MCF 10A (cell line): ENCODE measurements at regions not wholly inside any gene's neighbourhood (a gene's known extent, or its start where the extent isn't known, plus 50 kb on each side); places are given as distances from the start of the nearest gene placed in this dataset.
A peak's percentile ranks its signal among the peaks of the same experiment; 100 is the strongest.

Source experiments
- BruUV-seq: library from RNA; stranded (reverse); fragments of 400-500 nt; replicated peaks from 2 replicates; lab custom pipeline; 2021; lab: Mats Ljungman, UMichigan
- CTCF ChIA-PET: fragments of 300-600 bp; sonication (Branson Sonifier 250); formaldehyde crosslinking; extraction: SDS; loops from one replicate; lab custom pipeline; 2021; ENCODE audit warnings: antibody characterized with exemption, inconsistent platforms; lab: Yijun Ruan, JAX
- POLR2A ChIA-PET: fragments of 300-600, 350-650 bp; sonication (Branson Sonifier 250); formaldehyde crosslinking; extraction: SDS; loops from one replicate; lab custom pipeline; 2020; ENCODE audit warnings: antibody characterized with exemption, inconsistent platforms; lab: Yijun Ruan, JAX
- DNase-seq: peaks from one replicate; pipeline ENCODE4 v3.0.0-alpha.2; 2018; ENCODE audit not compliant: unreplicated experiment
- H3K27ac Mint-ChIP-seq: one replicate; pipeline ENCODE4 v1.8.0; 2022; ENCODE audit warnings: mild to moderate bottlenecking, low read depth, mixed read lengths; ENCODE audit not compliant: unreplicated experiment
- H3K27me3 Mint-ChIP-seq: one replicate; pipeline ENCODE4 v1.8.0; 2022; ENCODE audit warnings: mixed read lengths; ENCODE audit not compliant: insufficient read depth, unreplicated experiment
- H3K36me3 Mint-ChIP-seq: one replicate; pipeline ENCODE4 v1.8.0; 2022; ENCODE audit warnings: mild to moderate bottlenecking, moderate library complexity, mixed read lengths; ENCODE audit not compliant: insufficient read depth, unreplicated experiment
- H3K4me1 Mint-ChIP-seq: one replicate; pipeline ENCODE4 v1.8.0; 2022; ENCODE audit warnings: mixed read lengths; ENCODE audit not compliant: insufficient read depth, unreplicated experiment
- H3K4me3 Mint-ChIP-seq: one replicate; pipeline ENCODE4 v1.8.0; 2022; ENCODE audit warnings: mild to moderate bottlenecking, moderate library complexity, mixed read lengths; ENCODE audit not compliant: unreplicated experiment
- H3K9me3 Mint-ChIP-seq: one replicate; pipeline ENCODE4 v1.8.0; 2022; ENCODE audit warnings: mixed read lengths; ENCODE audit not compliant: unreplicated experiment
- CTCF ChIP-seq: fragments of 200-600 bp; IDR thresholded peaks from one replicate; pipeline ENCODE4 v1.8.0; 2022; ENCODE audit warnings: antibody characterized with exemption, mild to moderate bottlenecking; ENCODE audit not compliant: unreplicated experiment
- intact Hi-C: fragments of 100-400 bp; cut with micrococcal nuclease; formaldehyde crosslinking; loops from 2 replicates; pipeline ENCODE4 v1.14.1; 2022

DNA sequence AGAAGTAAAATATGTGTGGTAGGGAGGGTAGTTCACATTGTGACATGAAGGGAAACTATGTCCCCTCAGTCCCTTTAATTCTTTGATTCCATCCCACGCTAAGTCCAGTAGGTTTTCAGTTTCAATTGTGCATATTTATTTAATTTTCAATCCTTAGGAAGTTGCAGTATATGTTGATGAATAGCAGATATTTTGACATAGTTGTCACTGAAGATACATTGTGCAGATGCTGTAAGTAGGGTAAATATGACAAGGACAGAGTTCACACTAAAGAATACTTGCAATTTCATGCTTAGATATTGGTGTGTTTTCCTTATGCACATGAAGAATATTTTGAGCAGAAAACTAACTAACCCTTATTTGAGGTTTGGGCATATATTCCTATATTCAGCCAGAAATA lies 595.4 kb upstream of the MIR17HG start:
- Mint-ChIP-seq H3K4me1 (peaks cover 2% of the 10 kb centered on the region), H3K9me3 (peaks cover 8% of the 10 kb centered on the region), H3K27ac (no peak overlapping the region), H3K36me3 (no peaks in the 10 kb centered on the region), H3K27me3 (no peaks in the 10 kb centered on the region), H3K4me3 (no peak overlapping the region)
- BruUV-seq: no TSS peak
- TF ChIP-seq CTCF: no peak
- DNase-seq: no peak
- POLR2A ChIA-PET: no interaction called here
- intact Hi-C loops: no loop called here
- CTCF ChIA-PET: no interaction called here

GRCh38 chr13:90757127-90757680 lies 590.3 kb upstream of the MIR17HG start:
- intact Hi-C loops: no loop called here
- Mint-ChIP-seq H3K4me1 (peaks cover 6% of the 10 kb centered on the region), H3K36me3 (no peaks in the 10 kb centered on the region), H3K9me3 (peaks cover under 1% of the 10 kb centered on the region), H3K27ac (peak overlapping the region; percentile 10), H3K4me3 (no peak overlapping the region), H3K27me3 (no peaks in the 10 kb centered on the region)
- no peak for TF ChIP-seq CTCF
- POLR2A ChIA-PET: no interaction called here
- DNase-seq: peak; percentile 0
- CTCF ChIA-PET: no interaction called here
- BruUV-seq: no TSS peak

GRCh38 chr13:90760639-90761038 lies 586.8 kb upstream of the MIR17HG start:
- peaks cover 6% of the 10 kb centered on the region for H3K4me1 Mint-ChIP-seq
- no peak for DNase-seq
- ChIA-PET POLR2A (no interaction called here), CTCF (interaction anchor here (0.6 kb wide), 1 partner anchor 64 kb away, joined by 3 read pairs; no protein-coding TSS in a partner anchor)
- H3K27ac Mint-ChIP-seq: no peak overlapping the region
- no peaks in the 10 kb centered on the region for H3K27me3 Mint-ChIP-seq
- BruUV-seq: no TSS peak
- no peak overlapping the region for H3K4me3 Mint-ChIP-seq
- intact Hi-C loops: no loop called here
- H3K9me3 Mint-ChIP-seq: peaks cover 9% of the 10 kb centered on the region
- no peak for TF ChIP-seq CTCF
- H3K36me3 Mint-ChIP-seq: no peaks in the 10 kb centered on the region

DNA sequence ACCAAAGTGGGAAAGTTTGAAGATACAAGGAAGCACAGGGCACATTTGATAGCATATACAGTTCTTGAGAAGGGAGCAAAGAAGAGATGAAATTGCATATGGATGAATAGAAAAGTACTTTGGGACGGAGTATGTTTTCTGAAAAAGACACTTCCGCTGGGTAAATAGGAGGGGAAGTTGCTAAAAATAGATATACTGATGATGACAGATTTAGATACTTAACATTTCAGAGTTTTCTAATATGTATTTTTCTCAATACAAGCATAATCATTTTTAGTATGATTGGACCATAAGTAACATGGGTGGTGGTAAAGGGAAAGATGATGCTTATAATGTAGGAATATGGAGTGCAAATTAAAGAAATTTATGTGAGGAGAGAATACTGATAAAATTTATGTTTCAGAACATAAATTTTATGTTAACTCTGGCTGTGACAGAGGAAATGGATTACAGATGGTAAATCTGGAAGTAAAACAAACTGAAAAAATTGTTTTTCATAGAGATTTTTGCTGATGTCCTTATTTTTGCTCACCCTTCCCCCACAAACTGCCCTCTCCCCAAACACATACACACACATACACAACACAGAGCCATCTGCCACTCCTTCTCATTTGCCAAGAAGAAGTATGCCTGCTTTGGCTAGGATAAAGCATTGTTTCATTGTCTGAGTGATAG lies 583.9 kb upstream of the MIR17HG start:
- Mint-ChIP-seq H3K27ac (no peak overlapping the region), H3K36me3 (no peaks in the 10 kb centered on the region), H3K4me1 (no peaks in the 10 kb centered on the region), H3K9me3 (peaks cover 9% of the 10 kb centered on the region), H3K27me3 (no peaks in the 10 kb centered on the region), H3K4me3 (no peak overlapping the region)
- no TSS peak for BruUV-seq
- CTCF ChIA-PET: interaction anchor here (0.6 kb wide), 1 partner anchor 589 kb away, joined by 3 read pairs; no protein-coding TSS in a partner anchor
- POLR2A ChIA-PET: no interaction called here
- no peak for DNase-seq
- intact Hi-C loops: no loop called here
- TF ChIP-seq CTCF: no peak
